HCT116 (cell line): ENCODE measurements at regions not wholly inside any gene's neighbourhood (a gene's known extent, or its start where the extent isn't known, plus 50 kb on each side); places are given as distances from the start of the nearest gene placed in this dataset.

Experiments
- ATAC-seq: fragments of 200-7000 bp; cut with Tn5 transposase; 2 replicates; pipeline ENCODE4 v1.9.1; 2020; ENCODE audit warnings: mild to moderate bottlenecking, moderate library complexity
- BruUV-seq: library from RNA; stranded (reverse); fragments of 400-500 nt; replicated peaks from 2 replicates; lab custom pipeline; 2021; lab: Mats Ljungman, UMichigan
- CTCF ChIA-PET: fragments of 300-600 bp; sonication (Branson Sonifier 250); formaldehyde crosslinking; loops from one replicate; lab custom pipeline; 2021; ENCODE audit warnings: antibody characterized with exemption; lab: Charles Lee
- POLR2A ChIA-PET: fragments of 300-600, 350-600 bp; sonication (Branson Sonifier 250); formaldehyde crosslinking; loops from one replicate; lab custom pipeline; 2021; ENCODE audit warnings: antibody characterized with exemption; lab: Charles Lee
- RAD21 ChIA-PET, 2 experiments: fragments of 300-600 bp; sonication (Branson Sonifier 250); formaldehyde crosslinking; loops; one replicate each; lab custom pipeline; 2023; ENCODE audit warnings: low total read pairs in 2 of 2; ENCODE audit not compliant: uncharacterized antibody in 2 of 2, unreplicated experiment in 2 of 2, low non-redundant PET in 1 of 2; lab: Charles Lee
- DNase-seq: peaks from one replicate; pipeline ENCODE4 v3.0.0-alpha.2; 2010; ENCODE audit warnings: low read depth, low spot score
- H2AFZ ChIP-seq: fragments of 200-600 bp; shearing (Covaris generic), sonication (generic); 2 replicates; pipeline ENCODE4 v1.6.1; 2017; ENCODE audit warnings: low read depth, mixed run types, mixed read lengths, antibody characterized with exemption, low read length; ENCODE audit not compliant: poor library complexity, severe bottlenecking
- H3K27ac ChIP-seq: 2 replicates; pipeline ENCODE4 v1.5.1; 2012; ENCODE audit warnings: low read depth, low read length
- H3K27me3 ChIP-seq: fragments of 200-600 bp; sonication (generic); 2 replicates; pipeline ENCODE4 v1.6.1; 2016; ENCODE audit warnings: mixed run types, low read length, mixed read lengths; ENCODE audit not compliant: insufficient read depth
- H3K36me3 ChIP-seq, 2 experiments: fragments of 200-500 bp in 1 of 2; fragments of 200-600 bp in 1 of 2; sonication (Bioruptor generic) in 1 of 2; sonication (generic) in 1 of 2; 2 replicates each; pipeline versions ENCODE4 v1.5.1 to v1.6.1; 2014 to 2016; ENCODE audit warnings: low read length in 2 of 2, inconsistent platforms in 1 of 2, mixed read lengths in 1 of 2, mixed run types in 1 of 2; ENCODE audit not compliant: insufficient read depth in 2 of 2, control insufficient read depth in 1 of 2
- H3K4me1 ChIP-seq, 2 experiments: fragments of 200-600 bp in 1 of 2; sonication (generic) in 1 of 2; 2 replicates each; pipeline versions ENCODE4 v1.5.1 to v1.6.1; 2012 to 2017; ENCODE audit warnings: low read length in 2 of 2, inconsistent platforms in 1 of 2, mild to moderate bottlenecking in 1 of 2, mixed read lengths in 1 of 2, mixed run types in 1 of 2, moderate library complexity in 1 of 2; ENCODE audit not compliant: insufficient read depth in 2 of 2, control insufficient read depth in 1 of 2
- H3K4me2 ChIP-seq: fragments of 200-600 bp; sonication (generic); 2 replicates; pipeline ENCODE4 v1.6.1; 2017; ENCODE audit warnings: mixed run types, low read length, mixed read lengths
- H3K4me3 ChIP-seq, 2 experiments: fragments of 200-600 bp in 1 of 2; sonication (generic) in 1 of 2; replicated peaks in 1 of 2; 2 replicates each; pipeline ENCODE4 v1.5.1; 2011 to 2016; ENCODE audit warnings: low read length in 2 of 2, control low read depth in 1 of 2, low read depth in 1 of 2, mild to moderate bottlenecking in 1 of 2, mixed read lengths in 1 of 2, mixed run types in 1 of 2
- H3K79me2 ChIP-seq: fragments of 200-600 bp; sonication (generic); 2 replicates; pipeline ENCODE4 v1.6.1; 2017; ENCODE audit warnings: mild to moderate bottlenecking, mixed run types, low read length, moderate library complexity, mixed read lengths; ENCODE audit not compliant: insufficient read depth
- H3K9ac ChIP-seq: fragments of 200-600 bp; sonication (generic); 2 replicates; pipeline ENCODE4 v1.6.1; 2016; ENCODE audit warnings: low read length, mixed read lengths
- H3K9me2 ChIP-seq: fragments of 200-600 bp; sonication (generic), shearing (Covaris generic); 2 replicates; pipeline ENCODE4 v1.6.1; 2017; ENCODE audit warnings: mixed run types, mild to moderate bottlenecking, moderate library complexity; ENCODE audit not compliant: insufficient read depth
- H3K9me3 ChIP-seq, 2 experiments: fragments of 200-500 bp in 1 of 2; fragments of 200-600 bp in 1 of 2; sonication (Bioruptor generic) in 1 of 2; sonication (generic) in 1 of 2; 2 replicates each; pipeline ENCODE4 v1.6.1; 2014 to 2017; ENCODE audit warnings: low read length in 2 of 2, mixed read lengths in 2 of 2, inconsistent platforms in 1 of 2, low read depth in 1 of 2, mild to moderate bottlenecking in 1 of 2, mixed run types in 1 of 2, moderate library complexity in 1 of 2; ENCODE audit not compliant: control insufficient read depth in 1 of 2, insufficient read depth in 1 of 2
- H4K20me1 ChIP-seq: fragments of 200-600 bp; sonication (generic), shearing (Covaris generic); 2 replicates; pipeline ENCODE4 v1.6.1; 2017; ENCODE audit warnings: mixed run types, mild to moderate bottlenecking, moderate library complexity; ENCODE audit not compliant: insufficient read depth
- ATF3 ChIP-seq: IDR thresholded peaks from 2 replicates; pipeline ENCODE4 v1.6.1; 2012
- CBX3 ChIP-seq: IDR thresholded peaks from 2 replicates; pipeline ENCODE4 v1.6.1; 2012; ENCODE audit warnings: low read depth
- CEBPB ChIP-seq: IDR thresholded peaks from 2 replicates; pipeline ENCODE4 v1.6.1; 2012; ENCODE audit warnings: low read depth
- CTCF ChIP-seq, 3 experiments: fragments of 200-600 bp in 1 of 3; sonication (generic) in 1 of 3; IDR thresholded peaks in 2 of 3; conservative IDR thresholded peaks in 1 of 3; 2 replicates each; pipeline ENCODE4 v1.5.1; 2012 to 2017; ENCODE audit warnings: low read depth in 2 of 3, low read length in 2 of 3, antibody characterized with exemption in 1 of 3, borderline replicate concordance in 1 of 3, control low read depth in 1 of 3, mild to moderate bottlenecking in 1 of 3, mixed read lengths in 1 of 3, mixed run types in 1 of 3, moderate library complexity in 1 of 3; ENCODE audit not compliant: insufficient read depth in 1 of 3
- EGR1 ChIP-seq: IDR thresholded peaks from 2 replicates; pipeline ENCODE4 v1.6.1; 2012; ENCODE audit warnings: low read depth
- ELF1 ChIP-seq: IDR thresholded peaks from 2 replicates; pipeline ENCODE4 v1.6.1; 2012; ENCODE audit warnings: low read depth, borderline replicate concordance
- EZH2 ChIP-seq: fragments of 200-600 bp; sonication (generic); IDR thresholded peaks from 2 replicates; pipeline ENCODE4 v1.6.1; 2017; ENCODE audit warnings: antibody characterized with exemption, mixed run types
- EZH2phosphoT487 ChIP-seq: fragments of 200-600 bp; IDR thresholded peaks from 2 replicates; pipeline ENCODE4 v1.6.1; 2018; ENCODE audit warnings: antibody characterized with exemption, borderline replicate concordance
- FOSL1 ChIP-seq: IDR thresholded peaks from 2 replicates; pipeline ENCODE4 v1.6.1; 2012; ENCODE audit warnings: low read depth
- JUND ChIP-seq: IDR thresholded peaks from 2 replicates; pipeline ENCODE4 v1.6.1; 2012
- MAX ChIP-seq: IDR thresholded peaks from 2 replicates; pipeline ENCODE4 v1.6.1; 2012
- POLR2A ChIP-seq: IDR thresholded peaks from 2 replicates; pipeline ENCODE4 v1.7.0; 2011; ENCODE audit warnings: borderline replicate concordance; ENCODE audit not compliant: insufficient read depth, insufficient read length; ENCODE audit errors: extremely low read depth
- POLR2AphosphoS5 ChIP-seq: IDR thresholded peaks from 2 replicates; pipeline ENCODE4 v1.6.1; 2011; ENCODE audit warnings: mild to moderate bottlenecking, low read depth, low read length, moderate library complexity
- RAD21 ChIP-seq: IDR thresholded peaks from 2 replicates; pipeline ENCODE4 v1.6.1; 2012; ENCODE audit warnings: low read depth, mild to moderate bottlenecking
- REST ChIP-seq: IDR thresholded peaks from 2 replicates; pipeline ENCODE4 v1.6.1; 2012; ENCODE audit warnings: low read depth
- SIN3A ChIP-seq: IDR thresholded peaks from 2 replicates; pipeline ENCODE4 v1.6.1; 2012; ENCODE audit warnings: low read depth
- SP1 ChIP-seq: IDR thresholded peaks from 2 replicates; pipeline ENCODE4 v1.6.1; 2012; ENCODE audit warnings: low read depth
- SRF ChIP-seq: IDR thresholded peaks from 2 replicates; pipeline ENCODE4 v1.6.1; 2012; ENCODE audit warnings: low read depth
- TCF7L2 ChIP-seq: IDR thresholded peaks from 2 replicates; pipeline ENCODE4 v1.7.0; 2011; ENCODE audit warnings: borderline replicate concordance, inconsistent platforms; ENCODE audit not compliant: insufficient read depth, insufficient read length; ENCODE audit errors: extremely low read depth
- YY1 ChIP-seq: IDR thresholded peaks from 2 replicates; pipeline ENCODE4 v1.6.1; 2011; ENCODE audit warnings: low read length, low read depth, moderate library complexity, mild to moderate bottlenecking; ENCODE audit not compliant: insufficient replicate concordance; ENCODE audit errors: extremely low read depth
- ZFX ChIP-seq: fragments of 450-650 bp; IDR thresholded peaks from 2 replicates; pipeline ENCODE4 v1.6.1; 2017
- ZNF274 ChIP-seq: fragments of 200-500 bp; sonication (Bioruptor generic); IDR thresholded peaks from 2 replicates; pipeline ENCODE4 v1.6.1; 2014; ENCODE audit warnings: mild to moderate bottlenecking, low read depth, low read length, inconsistent platforms
- intact Hi-C: fragments of 100-400 bp; cut with micrococcal nuclease; formaldehyde crosslinking; loops from 2 replicates; pipeline ENCODE4 v1.10.0; 2022

GRCh38 chr5:52007230-52007858, 624.1 kb downstream of the ISL1 start:
- ATAC-seq (peak; percentile 70), DNase-seq (peak; percentile 16)
- Histone ChIP-seq H3K36me3 (no peaks in the 10 kb centered on the region), H3K9me2 (no peaks in the 10 kb centered on the region), H3K9me3 (no peaks in the 10 kb centered on the region), H3K4me2 (peak overlapping the region; percentile 34; the same call in 1 of the 2 replicates), H3K27me3 (no peaks in the 10 kb centered on the region), H2AFZ (no peak overlapping the region), H3K9ac (no peak overlapping the region), H3K4me1 (no peaks in the 10 kb centered on the region), H3K4me3 (no peak overlapping the region), H3K79me2 (no peaks in the 10 kb centered on the region), H3K27ac (no peak overlapping the region), H4K20me1 (no peaks in the 10 kb centered on the region)
- intact Hi-C loops: loop anchor here (1.0 to 2.0 kb wide), 2 partner anchors 627 to 1044 kb away; no protein-coding TSS in a partner anchor
- ChIA-PET RAD21 (no interaction called here), POLR2A (interaction anchor here (0.9 kb wide), 1 partner anchor 9 kb away, joined by 3 read pairs; no protein-coding TSS in a partner anchor), CTCF (interaction anchor here (1.0 to 1.4 kb wide), 4 partner anchors 358 to 1048 kb away, joined by 3 to 6 read pairs (median 4); no protein-coding TSS in a partner anchor)
- no TSS peak for BruUV-seq
- no peak for TF ChIP-seq FOSL1
- TF ChIP-seq YY1: peak; percentile 13
- no peak for TF ChIP-seq REST
- TF ChIP-seq TCF7L2: no peak
- no peak for TF ChIP-seq CEBPB
- TF ChIP-seq EZH2: no peak
- peak; percentile 69 for TF ChIP-seq RAD21
- no peak for TF ChIP-seq JUND
- no peak for TF ChIP-seq CBX3
- TF ChIP-seq POLR2A: no peak
- TF ChIP-seq EGR1: no peak
- no peak for TF ChIP-seq MAX
- TF ChIP-seq SIN3A: no peak
- TF ChIP-seq SP1: no peak
- TF ChIP-seq POLR2AphosphoS5: no peak
- no peak for TF ChIP-seq ZNF274
- TF ChIP-seq ZFX: no peak
- TF ChIP-seq ELF1: no peak
- peak; percentile 37 to 70 (median 57); a peak in 5 of 6 replicates for TF ChIP-seq CTCF (IDR thresholded peaks at IDR 0.05 in 2 of 3, conservative IDR thresholded peaks at IDR 0.05 in 1 of 3; ENCODE audit: borderline replicate concordance in 1 of 3, insufficient read depth in 1 of 3, low read depth in 2 of 3, low read length in 2 of 3)
- no peak for TF ChIP-seq ATF3
- no peak for TF ChIP-seq EZH2phosphoT487
- no peak for TF ChIP-seq SRF
